ENCODE measurements at regions not wholly inside any gene's neighbourhood (a gene's known extent, or its start where the extent isn't known, plus 50 kb on each side); places are given as distances from the start of the nearest gene placed in this dataset.

GRCh38 chr13:53250977-53251376 lies 222.4 kb downstream of the OLFM4 start:
- TF ChIP-seq CTCF (IDR thresholded peaks at IDR 0.05; ENCODE audit: poor library complexity) = no peak
- TF ChIP-seq EZH2 (IDR thresholded peaks at IDR 0.05; ENCODE audit: borderline replicate concordance) = no peak
- no peak for TF ChIP-seq EZH2phosphoT487 (IDR thresholded peaks at IDR 0.05; ENCODE audit: low read depth, severe bottlenecking, unreplicated experiment)
